Astrocyte (in vitro differentiated cells and primary cell): ENCODE measurements at regions not wholly inside any gene's neighbourhood (a gene's known extent, or its start where the extent isn't known, plus 50 kb on each side); places are given as distances from the start of the nearest gene placed in this dataset.
A peak's percentile ranks its signal among the peaks of the same experiment; 100 is the strongest.

ENCODE experiments used
- DNase-seq: peaks from one replicate; pipeline ENCODE4 v3.0.0-alpha.2; 2010; ENCODE audit warnings: low read depth
- FAIRE-seq: peaks from 2 replicates; lab custom pipeline; 2011; peaks lifted over from hg19 to GRCh38; lab: Jason Lieb, UNC
- H2AFZ ChIP-seq: 2 replicates; pipeline ENCODE4 v1.6.0; 2012; ENCODE audit warnings: low read depth, low read length, inconsistent platforms
- H3K27ac ChIP-seq: 2 replicates; pipeline ENCODE4 v1.5.1; 2011; ENCODE audit warnings: low read depth, low read length, inconsistent platforms
- H3K27me3 ChIP-seq: 2 replicates; pipeline ENCODE4 v1.6.0; 2011; ENCODE audit warnings: low read length, inconsistent platforms; ENCODE audit not compliant: insufficient read depth
- H3K36me3 ChIP-seq: 2 replicates; pipeline ENCODE4 v1.5.1; 2011; ENCODE audit warnings: low read length, inconsistent platforms; ENCODE audit not compliant: insufficient read depth
- H3K4me1 ChIP-seq: 2 replicates; pipeline ENCODE4 v1.5.1; 2011; ENCODE audit warnings: low read length, inconsistent platforms; ENCODE audit not compliant: insufficient read depth
- H3K4me2 ChIP-seq: 2 replicates; pipeline ENCODE4 v1.6.0; 2012; ENCODE audit warnings: low read length, inconsistent platforms
- H3K4me3 ChIP-seq: 2 replicates; pipeline ENCODE4 v1.5.1; 2011; ENCODE audit warnings: low read depth, mild to moderate bottlenecking, low read length, inconsistent platforms; ENCODE audit not compliant: insufficient read depth
- H3K79me2 ChIP-seq: 2 replicates; pipeline ENCODE4 v1.6.0; 2012; ENCODE audit warnings: mild to moderate bottlenecking, low read length, inconsistent platforms; ENCODE audit not compliant: insufficient read depth
- H3K9ac ChIP-seq: 2 replicates; pipeline ENCODE4 v1.6.0; 2012; ENCODE audit warnings: mild to moderate bottlenecking, low read length, inconsistent platforms
- H3K9me3 ChIP-seq: 2 replicates; pipeline ENCODE4 v1.5.1; 2012; ENCODE audit warnings: low read depth, mild to moderate bottlenecking, low read length, inconsistent platforms; ENCODE audit not compliant: insufficient read depth
- H4K20me1 ChIP-seq: 2 replicates; pipeline ENCODE4 v1.6.0; 2012; ENCODE audit warnings: low read length, inconsistent platforms; ENCODE audit not compliant: insufficient read depth
- H3K27ac Mint-ChIP-seq: one replicate; pipeline ENCODE4 v1.8.0; 2021; ENCODE audit warnings: mild to moderate bottlenecking, mixed read lengths; ENCODE audit not compliant: unreplicated experiment
- H3K27me3 Mint-ChIP-seq: one replicate; pipeline ENCODE4 v1.8.0; 2021; ENCODE audit warnings: low read depth, mixed read lengths; ENCODE audit not compliant: unreplicated experiment
- H3K36me3 Mint-ChIP-seq: one replicate; pipeline ENCODE4 v1.8.0; 2021; ENCODE audit warnings: low read depth, mixed read lengths; ENCODE audit not compliant: unreplicated experiment
- H3K4me1 Mint-ChIP-seq: one replicate; pipeline ENCODE4 v1.8.0; 2021; ENCODE audit warnings: low read depth, mixed read lengths; ENCODE audit not compliant: unreplicated experiment
- H3K4me3 Mint-ChIP-seq: one replicate; pipeline ENCODE4 v1.8.0; 2021; ENCODE audit warnings: mild to moderate bottlenecking, moderate library complexity, mixed read lengths; ENCODE audit not compliant: unreplicated experiment
- H3K9me3 Mint-ChIP-seq: one replicate; pipeline ENCODE4 v1.8.0; 2021; ENCODE audit warnings: mild to moderate bottlenecking, mixed read lengths; ENCODE audit not compliant: unreplicated experiment
- EZH2 ChIP-seq: IDR thresholded peaks from 2 replicates; pipeline ENCODE4 v1.6.1; 2012; ENCODE audit warnings: mild to moderate bottlenecking, low read length, inconsistent platforms; ENCODE audit not compliant: insufficient read depth
- TF ChIP-seq, protein P1 (sequence below): IDR thresholded peaks from 2 replicates; pipeline ENCODE4 v1.5.1; 2011; ENCODE audit warnings: low read depth, mild to moderate bottlenecking, inconsistent platforms, low read length, moderate library complexity; ENCODE audit not compliant: insufficient read depth

DNA sequence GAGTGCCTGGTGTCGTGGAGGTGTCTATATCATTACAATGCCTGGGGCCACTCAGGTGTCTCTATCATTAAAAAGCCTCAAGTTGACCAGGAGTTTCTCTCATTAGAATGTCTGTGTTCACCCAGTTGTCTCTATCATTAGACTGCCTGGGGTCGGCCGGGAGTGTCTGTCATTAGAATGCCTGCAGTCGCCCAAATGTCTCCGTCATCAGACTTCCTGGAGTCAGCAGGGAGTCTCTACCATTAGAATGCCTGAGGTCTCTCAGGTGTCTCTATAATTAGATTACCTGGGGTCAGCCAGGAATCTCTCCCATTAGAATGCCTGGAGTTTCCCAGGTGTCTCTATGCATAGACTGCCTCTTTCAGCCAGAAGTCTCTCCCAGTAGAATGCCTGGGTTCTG, 1477.6 kb downstream of the UQCRFS1 start:
- no peaks in the 10 kb centered on the region for H3K27me3 Mint-ChIP-seq
- no peaks in the 10 kb centered on the region for H3K4me1 Mint-ChIP-seq
- TF ChIP-seq, protein P1, sequence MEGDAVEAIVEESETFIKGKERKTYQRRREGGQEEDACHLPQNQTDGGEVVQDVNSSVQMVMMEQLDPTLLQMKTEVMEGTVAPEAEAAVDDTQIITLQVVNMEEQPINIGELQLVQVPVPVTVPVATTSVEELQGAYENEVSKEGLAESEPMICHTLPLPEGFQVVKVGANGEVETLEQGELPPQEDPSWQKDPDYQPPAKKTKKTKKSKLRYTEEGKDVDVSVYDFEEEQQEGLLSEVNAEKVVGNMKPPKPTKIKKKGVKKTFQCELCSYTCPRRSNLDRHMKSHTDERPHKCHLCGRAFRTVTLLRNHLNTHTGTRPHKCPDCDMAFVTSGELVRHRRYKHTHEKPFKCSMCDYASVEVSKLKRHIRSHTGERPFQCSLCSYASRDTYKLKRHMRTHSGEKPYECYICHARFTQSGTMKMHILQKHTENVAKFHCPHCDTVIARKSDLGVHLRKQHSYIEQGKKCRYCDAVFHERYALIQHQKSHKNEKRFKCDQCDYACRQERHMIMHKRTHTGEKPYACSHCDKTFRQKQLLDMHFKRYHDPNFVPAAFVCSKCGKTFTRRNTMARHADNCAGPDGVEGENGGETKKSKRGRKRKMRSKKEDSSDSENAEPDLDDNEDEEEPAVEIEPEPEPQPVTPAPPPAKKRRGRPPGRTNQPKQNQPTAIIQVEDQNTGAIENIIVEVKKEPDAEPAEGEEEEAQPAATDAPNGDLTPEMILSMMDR, result no peak
- no peak for TF ChIP-seq EZH2
- no peak overlapping the region for H2AFZ ChIP-seq
- no peaks in the 10 kb centered on the region for H3K27me3 ChIP-seq
- no peak overlapping the region for H3K27ac Mint-ChIP-seq
- peaks cover 71% of the 10 kb centered on the region for H3K36me3 Mint-ChIP-seq
- H3K36me3 ChIP-seq, result no peaks in the 10 kb centered on the region
- no peak overlapping the region for H3K4me3 ChIP-seq
- H3K79me2 ChIP-seq, result no peaks in the 10 kb centered on the region
- no peak overlapping the region for H3K27ac ChIP-seq
- H3K9me3 ChIP-seq, result no peaks in the 10 kb centered on the region
- H3K9ac ChIP-seq, result no peak overlapping the region
- no peak overlapping the region for H3K4me3 Mint-ChIP-seq
- DNase-seq (no peak), FAIRE-seq (no peak)
- no peaks in the 10 kb centered on the region for H3K4me1 ChIP-seq
- peaks cover 10% of the 10 kb centered on the region for H3K9me3 Mint-ChIP-seq
- no peak overlapping the region for H3K4me2 ChIP-seq
- H4K20me1 ChIP-seq, result no peaks in the 10 kb centered on the region

DNA sequence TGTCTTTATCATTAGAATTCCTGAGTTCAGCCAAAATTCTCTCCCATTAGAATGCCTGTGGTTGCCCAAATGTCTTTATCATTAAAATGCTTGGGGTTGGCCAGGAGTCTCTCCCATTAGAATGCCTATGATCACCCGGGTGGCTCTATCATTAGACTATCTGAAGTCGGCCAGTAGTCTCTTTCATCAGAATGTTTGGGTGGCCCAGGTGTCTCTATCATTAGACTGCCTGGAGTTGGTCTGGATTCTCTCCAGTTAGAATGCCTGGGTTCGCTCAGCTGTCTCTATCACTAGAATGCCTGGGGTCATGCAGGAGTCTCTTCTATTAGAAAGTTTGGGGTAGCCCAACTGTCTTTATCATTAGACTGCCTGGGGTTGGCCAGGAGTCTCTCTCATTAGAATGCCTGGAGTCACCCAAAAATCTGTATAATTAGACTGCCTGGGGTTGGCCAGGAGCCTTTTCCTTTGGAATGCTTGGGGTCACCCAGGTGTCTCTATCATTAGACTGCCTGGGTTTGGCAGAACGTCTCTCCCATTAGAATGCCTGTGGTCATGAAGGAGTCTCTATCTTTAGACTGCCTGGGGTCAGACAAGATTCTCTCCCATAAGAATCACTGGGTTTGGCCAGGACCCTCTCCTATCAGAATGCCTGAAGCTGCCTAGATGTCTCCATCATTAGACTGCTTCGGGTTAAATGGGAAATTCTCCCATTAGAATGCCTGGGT, 1478.3 kb downstream of the UQCRFS1 start:
- Mint-ChIP-seq H3K36me3 (peaks cover 64% of the 10 kb centered on the region), H3K9me3 (peaks cover 10% of the 10 kb centered on the region), H3K4me1 (no peaks in the 10 kb centered on the region), H3K4me3 (no peak overlapping the region), H3K27me3 (no peaks in the 10 kb centered on the region), H3K27ac (no peak overlapping the region)
- no peak overlapping the region for H3K9ac ChIP-seq
- no peaks in the 10 kb centered on the region for H3K79me2 ChIP-seq
- H3K4me3 ChIP-seq, result no peak overlapping the region
- no peaks in the 10 kb centered on the region for H4K20me1 ChIP-seq
- H3K4me1 ChIP-seq, result no peaks in the 10 kb centered on the region
- H3K27ac ChIP-seq, result no peak overlapping the region
- DNase-seq (peak; percentile 57), FAIRE-seq (no peak)
- no peak overlapping the region for H3K4me2 ChIP-seq
- no peak overlapping the region for H2AFZ ChIP-seq
- H3K9me3 ChIP-seq, result no peaks in the 10 kb centered on the region
- H3K36me3 ChIP-seq, result no peaks in the 10 kb centered on the region
- H3K27me3 ChIP-seq, result no peaks in the 10 kb centered on the region
- TF ChIP-seq, protein P1, result no peak
- TF ChIP-seq EZH2, result no peak

DNA sequence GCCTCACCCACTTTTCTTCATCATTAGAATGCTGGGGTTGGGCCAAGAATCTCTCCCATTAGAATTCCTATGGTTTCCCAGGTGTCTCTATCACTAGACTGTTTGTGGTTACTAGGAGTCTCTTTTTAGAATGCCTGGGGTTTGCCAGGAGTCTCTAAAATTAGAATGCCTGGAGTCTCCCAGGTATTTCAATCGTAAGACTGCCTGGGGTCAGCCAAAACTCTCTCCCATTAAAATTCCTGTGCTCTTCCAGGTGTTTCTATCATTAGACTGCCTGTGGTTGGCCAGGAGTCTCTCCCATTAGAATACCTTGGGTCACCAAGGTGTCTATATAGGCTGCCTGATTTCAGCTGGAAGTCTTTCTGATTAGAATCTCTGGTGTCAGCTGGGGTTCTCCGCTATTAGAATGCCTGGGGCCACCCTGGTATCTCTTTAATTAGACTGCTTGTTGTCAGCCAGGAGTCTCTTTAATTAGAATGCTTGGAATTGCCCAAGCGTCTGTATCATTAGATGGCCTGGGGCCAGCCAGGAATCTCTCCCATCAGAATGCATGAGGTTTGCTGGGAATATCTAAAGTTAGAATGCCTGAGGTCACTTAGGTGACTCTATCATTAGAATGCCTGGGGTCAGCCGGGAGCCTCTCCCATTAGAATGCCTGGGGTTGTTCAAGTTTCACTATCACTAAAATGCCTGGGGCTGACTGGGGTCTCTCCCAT, 1479.2 kb downstream of the UQCRFS1 start:
- no peak overlapping the region for H3K27ac ChIP-seq
- no peak overlapping the region for H2AFZ ChIP-seq
- TF ChIP-seq EZH2, result no peak
- TF ChIP-seq, protein P1, result no peak
- H3K4me1 ChIP-seq, result no peaks in the 10 kb centered on the region
- no peaks in the 10 kb centered on the region for H3K36me3 ChIP-seq
- Mint-ChIP-seq H3K4me1 (no peaks in the 10 kb centered on the region), H3K27me3 (no peaks in the 10 kb centered on the region), H3K9me3 (peaks cover 6% of the 10 kb centered on the region), H3K27ac (no peak overlapping the region), H3K36me3 (peaks cover 59% of the 10 kb centered on the region), H3K4me3 (no peak overlapping the region)
- no peaks in the 10 kb centered on the region for H3K9me3 ChIP-seq
- no peak overlapping the region for H3K4me2 ChIP-seq
- no peaks in the 10 kb centered on the region for H4K20me1 ChIP-seq
- H3K27me3 ChIP-seq, result no peaks in the 10 kb centered on the region
- no peak overlapping the region for H3K4me3 ChIP-seq
- DNase-seq (peak; percentile 17), FAIRE-seq (no peak)
- H3K79me2 ChIP-seq, result no peaks in the 10 kb centered on the region
- H3K9ac ChIP-seq, result no peak overlapping the region
